GM18909 (cell line): ENCODE measurements at regions not wholly inside any gene's neighbourhood (a gene's known extent, or its start where the extent isn't known, plus 50 kb on each side); places are given as distances from the start of the nearest gene placed in this dataset.

Experiments
- ATAC-seq: cut with Tn5 transposase; IDR thresholded peaks from one replicate; pipeline ENCODE4 v1.9.1; 2021; ENCODE audit warnings: mild to moderate bottlenecking; ENCODE audit not compliant: unreplicated experiment, poor library complexity

DNA sequence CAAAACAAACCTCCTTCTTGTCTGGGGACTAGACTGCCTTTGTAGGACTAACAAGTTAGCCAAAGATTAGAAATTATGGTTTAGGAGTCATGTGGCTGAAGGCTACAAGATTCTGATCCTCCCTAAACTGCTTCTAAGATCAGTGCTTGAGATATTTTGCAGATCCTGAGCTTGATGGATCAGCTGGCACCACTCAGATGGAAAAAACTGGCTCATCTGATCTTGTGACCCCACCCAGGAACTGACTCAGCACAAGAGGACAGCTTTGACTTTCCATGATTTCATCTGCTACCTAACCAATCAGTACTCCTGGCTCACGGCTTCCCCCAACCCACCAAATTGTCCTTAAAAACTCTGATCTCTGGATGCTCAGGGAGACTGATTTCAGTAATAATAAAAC lies 271.5 kb upstream of the TAC1 start:
- no peak for ATAC-seq

GRCh38 chr7:97461596-97461995 lies 270.3 kb upstream of the TAC1 start:
- no peak for ATAC-seq

DNA sequence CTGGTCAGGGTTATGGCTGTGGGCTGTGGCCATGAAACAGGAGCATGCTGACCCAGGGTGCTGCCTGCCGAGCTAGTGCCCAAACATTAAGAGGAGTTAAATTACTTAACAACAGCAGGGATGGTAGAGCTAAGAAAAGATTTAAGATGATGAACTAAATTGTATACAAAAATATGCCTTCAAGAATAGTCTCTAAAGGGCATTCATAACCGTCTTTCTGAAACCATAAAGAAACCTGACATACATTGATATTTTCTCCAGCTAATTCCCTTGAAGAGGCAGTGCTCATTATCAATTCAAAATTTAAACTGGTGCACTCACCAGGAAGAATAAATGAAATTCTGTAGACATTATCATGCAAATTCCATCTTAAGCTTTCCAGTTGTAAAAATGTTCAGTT lies 265.8 kb upstream of the TAC1 start:
- ATAC-seq, result no peak

DNA sequence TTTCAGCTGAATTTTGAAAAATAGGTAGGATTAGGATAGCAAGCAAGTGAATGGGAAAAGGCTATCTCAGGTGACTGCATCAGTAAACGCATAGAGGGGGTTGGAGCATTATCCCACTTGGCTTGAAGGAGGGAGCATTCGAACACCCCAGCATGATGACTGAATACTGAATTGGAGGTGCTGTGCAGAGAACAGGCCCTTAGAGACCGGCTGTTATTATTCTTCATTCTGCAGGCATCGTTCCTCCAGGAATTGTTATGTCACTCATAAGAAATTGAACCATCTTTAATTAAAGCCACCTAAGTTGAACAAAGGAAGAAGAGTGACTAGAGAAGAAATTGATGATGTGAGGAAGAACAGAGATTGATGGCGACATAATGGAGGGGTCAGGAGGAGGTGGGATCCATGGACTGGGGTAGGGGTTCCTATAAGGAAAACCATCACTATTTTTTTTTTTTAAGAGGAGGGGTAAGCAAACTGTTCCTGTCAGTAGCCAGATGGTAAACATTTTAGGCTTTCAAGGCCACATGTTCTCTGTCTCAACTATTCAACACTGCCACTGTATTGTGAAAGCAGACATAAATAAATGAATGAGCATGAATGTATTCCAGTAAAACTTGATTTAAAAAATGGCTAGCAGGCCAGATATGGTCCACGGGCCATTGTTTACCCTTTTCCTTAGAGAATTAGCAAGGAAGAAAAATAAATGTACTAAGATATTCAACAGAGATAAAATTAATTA lies 264.7 kb upstream of the TAC1 start:
- no peak for ATAC-seq

DNA sequence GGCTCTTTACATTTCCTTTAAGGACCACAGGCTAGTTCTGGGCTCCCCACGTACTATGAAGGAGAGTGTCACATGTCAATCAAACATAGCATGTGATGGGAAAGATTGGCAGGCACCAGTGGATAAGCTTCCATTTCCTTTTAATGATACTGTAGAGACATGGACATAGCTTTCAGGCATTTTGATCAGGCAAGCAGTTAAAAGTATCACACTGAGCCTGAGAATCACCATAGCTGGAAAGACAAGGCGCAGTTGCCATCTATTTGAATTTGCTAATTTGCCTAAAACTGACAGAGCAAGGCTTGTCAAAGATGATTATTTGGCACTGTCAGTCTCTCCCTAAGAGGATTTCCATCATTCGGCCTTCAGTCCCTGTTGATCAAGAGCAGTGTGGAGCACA lies 263.4 kb upstream of the TAC1 start:
- ATAC-seq, result no peak

- ATAC-seq, result no peak
Measured at GRCh38 chr7:97470726-97471125, 261.2 kb upstream of the TAC1 start.

DNA sequence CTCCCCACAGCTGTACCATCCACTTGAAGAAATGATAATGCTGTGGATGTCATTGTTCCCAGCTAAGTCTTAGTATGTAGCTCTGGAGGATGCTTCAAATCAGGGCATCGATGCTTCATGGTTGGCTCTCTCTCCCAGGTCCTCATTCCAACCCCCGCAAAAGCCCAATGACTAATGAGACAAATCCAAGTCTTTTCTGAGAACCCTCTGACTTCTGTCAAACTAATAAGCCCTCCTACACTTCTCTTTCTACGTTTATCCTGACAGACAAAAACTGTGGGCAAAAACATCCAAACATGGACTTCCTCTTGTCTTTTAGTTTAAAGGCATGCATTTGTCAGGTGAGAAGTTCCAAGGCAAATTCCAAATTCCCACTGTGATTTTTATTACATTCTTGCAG lies 260.4 kb upstream of the TAC1 start:
- no peak for ATAC-seq

DNA sequence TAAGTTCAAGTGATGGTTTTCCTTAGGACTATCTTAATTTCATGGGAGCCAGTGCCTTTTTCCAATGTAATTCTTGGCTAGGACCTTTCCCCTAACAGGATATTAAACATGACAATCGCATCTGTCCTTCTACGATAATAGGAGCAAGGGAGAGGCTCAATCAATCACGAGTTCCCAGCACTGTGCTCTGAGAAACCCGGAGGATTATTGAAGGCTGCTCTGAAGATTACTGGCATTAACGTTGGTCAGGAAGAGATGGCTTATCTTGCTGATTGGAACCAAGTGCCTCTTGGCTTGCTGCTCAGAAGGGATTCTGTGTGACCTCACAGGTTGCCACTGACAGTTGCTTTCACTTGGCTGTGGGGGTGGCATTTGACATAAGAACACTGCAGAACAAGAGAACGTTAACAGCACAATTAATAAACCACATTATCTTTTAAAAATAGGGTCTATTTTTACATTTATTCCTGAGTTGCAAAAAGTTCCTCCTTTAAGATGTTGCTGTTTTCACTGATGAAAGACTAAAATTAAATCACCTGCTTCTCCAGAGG lies 252.1 kb upstream of the TAC1 start:
- no peak for ATAC-seq

GRCh38 chr7:97480772-97481390 lies 251.0 kb upstream of the TAC1 start:
- no peak for ATAC-seq

DNA sequence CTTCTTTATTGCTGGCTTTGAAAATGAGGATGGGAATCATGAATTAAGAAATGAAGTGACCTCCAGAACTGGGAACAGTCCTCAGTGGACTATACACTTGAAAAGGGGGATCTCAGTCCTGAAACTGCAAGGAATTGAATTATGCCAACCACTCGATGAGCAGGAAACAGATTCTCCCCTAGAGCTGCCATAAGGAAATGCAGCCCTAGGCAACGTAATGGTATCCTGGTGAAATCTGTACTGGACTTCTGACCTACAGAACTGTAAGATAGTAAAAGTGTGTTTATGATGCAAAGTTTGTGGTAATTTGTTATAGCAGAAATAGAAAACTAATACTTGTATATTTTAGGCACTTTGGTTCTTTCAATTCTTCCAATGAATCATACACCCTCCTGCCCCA lies 236.4 kb upstream of the TAC1 start:
- no peak for ATAC-seq

DNA sequence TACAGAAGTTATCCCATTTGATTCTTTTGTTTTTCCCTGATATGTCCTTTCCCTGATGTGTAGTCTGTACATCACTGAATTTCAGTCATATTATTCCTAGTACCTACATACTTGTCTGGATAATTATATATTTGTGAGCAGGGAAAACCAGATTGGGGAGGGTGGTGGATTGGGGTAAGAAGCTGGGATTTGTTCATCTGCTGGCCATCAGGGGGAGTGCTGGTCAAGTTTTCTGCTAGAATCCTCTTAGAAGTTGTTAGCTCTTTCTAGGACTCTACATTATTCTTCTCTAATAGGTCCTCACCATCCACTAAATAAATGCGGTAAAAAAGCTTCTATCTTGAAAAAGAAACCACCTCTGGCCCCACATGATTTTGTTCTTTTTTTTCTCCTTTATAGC lies 232.7 kb upstream of the TAC1 start:
- peak; percentile 72 for ATAC-seq

- ATAC-seq, result no peak
Measured at GRCh38 chr7:97503367-97504094, 228.4 kb upstream of the TAC1 start.

DNA sequence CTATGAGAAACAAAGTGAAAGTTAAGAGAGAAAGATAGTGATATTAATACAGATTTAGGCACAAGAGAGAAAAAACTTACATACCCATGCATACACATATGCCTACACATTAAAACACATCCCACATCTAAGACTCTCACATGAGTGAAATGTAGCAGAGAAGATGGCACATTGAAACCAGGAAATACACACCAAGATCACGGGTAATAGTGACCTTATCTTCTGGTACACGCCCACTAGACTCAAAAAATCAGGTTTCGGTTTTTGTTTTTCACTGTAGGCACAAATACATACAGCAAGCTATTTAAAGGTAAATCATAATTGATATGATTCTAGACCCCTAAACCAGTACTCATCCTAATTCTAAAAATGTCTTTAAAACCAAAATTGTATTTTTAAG lies 225.2 kb upstream of the TAC1 start:
- no peak for ATAC-seq

- no peak for ATAC-seq
Measured at GRCh38 chr7:97512441-97513207, 219.3 kb upstream of the TAC1 start.

GRCh38 chr7:97513326-97513725 lies 218.6 kb upstream of the TAC1 start:
- ATAC-seq, result peak; percentile 45

DNA sequence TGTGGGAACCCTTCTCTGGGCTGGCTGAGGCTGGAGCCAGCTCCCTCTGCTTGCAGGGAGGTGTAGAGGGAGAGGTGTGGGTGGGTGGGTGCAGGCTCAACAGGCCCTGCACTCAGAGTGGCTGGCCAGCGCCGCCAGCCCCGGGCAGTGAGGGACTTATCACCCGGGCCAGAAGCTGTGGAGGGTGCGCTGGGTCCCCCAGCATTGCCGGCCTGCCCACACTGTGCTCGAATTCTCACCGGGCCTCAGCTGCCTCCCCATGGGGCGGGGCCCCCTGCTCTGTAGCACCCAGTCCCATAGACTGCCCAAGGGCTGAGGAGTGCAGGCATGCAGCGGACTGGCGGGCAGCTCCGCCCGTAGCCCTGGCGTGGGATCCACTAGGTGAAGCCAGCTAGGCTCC lies 190.7 kb upstream of the TAC1 start:
- ATAC-seq, result no peak

- ATAC-seq, result no peak
Measured at GRCh38 chr7:97555857-97556421, 175.9 kb upstream of the TAC1 start.

GRCh38 chr7:97565665-97566064 lies 166.2 kb upstream of the TAC1 start:
- no peak for ATAC-seq

DNA sequence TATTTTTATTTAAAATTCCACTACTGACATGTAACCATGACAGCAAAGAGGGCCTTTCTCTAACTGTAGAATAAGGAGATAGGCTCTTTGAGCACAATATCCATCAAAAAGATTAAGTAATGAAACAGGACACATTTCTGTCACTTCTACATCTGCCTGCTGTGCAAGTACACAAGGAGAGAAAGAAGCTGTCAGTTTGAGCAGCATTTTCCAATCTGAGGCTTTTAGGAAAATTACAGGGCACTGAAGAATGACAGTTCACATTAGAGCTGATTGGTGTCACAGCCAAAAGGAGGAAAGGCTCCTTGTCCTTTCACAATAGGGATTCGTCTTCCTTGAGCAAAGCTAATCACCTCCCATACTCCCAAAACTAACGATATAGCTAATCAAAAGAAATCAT lies 158.8 kb upstream of the TAC1 start:
- no peak for ATAC-seq

GRCh38 chr7:97576043-97576442 lies 155.8 kb upstream of the TAC1 start:
- ATAC-seq, result no peak
